ENCODE measurements at regions not wholly inside any gene's neighbourhood (a gene's known extent, or its start where the extent isn't known, plus 50 kb on each side); places are given as distances from the start of the nearest gene placed in this dataset.

GRCh38 chr4:28918871-28919270 is 1801.3 kb upstream of the PCDH7 start:
- no peak overlapping the region for H3K27ac ChIP-seq (replicated peaks)
- TF ChIP-seq CTCF (IDR thresholded peaks at IDR 0.05; ENCODE audit: borderline replicate concordance), result no peak
- H3K9me3 ChIP-seq (replicated peaks), result no peaks in the 10 kb centered on the region
- no peaks in the 10 kb centered on the region for H3K36me3 ChIP-seq
- H3K4me1 ChIP-seq, result no peaks in the 10 kb centered on the region
- DNase-seq, result no peak
- no peak overlapping the region for H3K4me3 ChIP-seq
- intact Hi-C loops (cut with micrococcal nuclease), result no loop called here
- H3K27me3 ChIP-seq (ENCODE audit: low read depth), result no peaks in the 10 kb centered on the region

- no peak overlapping the region for H3K4me3 ChIP-seq
- no peaks in the 10 kb centered on the region for H3K9me3 ChIP-seq (replicated peaks)
- no peak overlapping the region for H3K27ac ChIP-seq (replicated peaks)
- intact Hi-C loops (cut with micrococcal nuclease), result no loop called here
- no peaks in the 10 kb centered on the region for H3K36me3 ChIP-seq
- H3K27me3 ChIP-seq (ENCODE audit: low read depth), result no peaks in the 10 kb centered on the region
- TF ChIP-seq CTCF (IDR thresholded peaks at IDR 0.05; ENCODE audit: borderline replicate concordance), result no peak
- no peaks in the 10 kb centered on the region for H3K4me1 ChIP-seq
- no peak for DNase-seq
Observed at GRCh38 chr4:28921886-28922285, 1798.3 kb upstream of the PCDH7 start.

GRCh38 chr4:28926156-28926555 is 1794.0 kb upstream of the PCDH7 start:
- no peaks in the 10 kb centered on the region for H3K4me1 ChIP-seq
- H3K4me3 ChIP-seq, result no peak overlapping the region
- no peak for TF ChIP-seq CTCF (IDR thresholded peaks at IDR 0.05; ENCODE audit: borderline replicate concordance)
- H3K36me3 ChIP-seq, result no peaks in the 10 kb centered on the region
- no peaks in the 10 kb centered on the region for H3K9me3 ChIP-seq (replicated peaks)
- no peak for DNase-seq
- H3K27me3 ChIP-seq (ENCODE audit: low read depth), result no peaks in the 10 kb centered on the region
- intact Hi-C loops (cut with micrococcal nuclease), result no loop called here
- H3K27ac ChIP-seq (replicated peaks), result no peak overlapping the region

GRCh38 chr4:28942631-28943030 is 1777.5 kb upstream of the PCDH7 start:
- no peaks in the 10 kb centered on the region for H3K27me3 ChIP-seq (ENCODE audit: low read depth)
- TF ChIP-seq CTCF (IDR thresholded peaks at IDR 0.05; ENCODE audit: borderline replicate concordance), result no peak
- H3K36me3 ChIP-seq, result no peaks in the 10 kb centered on the region
- H3K27ac ChIP-seq (replicated peaks), result no peak overlapping the region
- H3K4me3 ChIP-seq, result no peak overlapping the region
- peaks cover 4% of the 10 kb centered on the region for H3K9me3 ChIP-seq (replicated peaks)
- DNase-seq, result no peak
- intact Hi-C loops (cut with micrococcal nuclease), result no loop called here
- no peaks in the 10 kb centered on the region for H3K4me1 ChIP-seq

- TF ChIP-seq CTCF (IDR thresholded peaks at IDR 0.05; ENCODE audit: borderline replicate concordance), result no peak
- H3K4me1 ChIP-seq, result no peaks in the 10 kb centered on the region
- intact Hi-C loops (cut with micrococcal nuclease), result no loop called here
- no peak overlapping the region for H3K27ac ChIP-seq (replicated peaks)
- no peak overlapping the region for H3K4me3 ChIP-seq
- H3K9me3 ChIP-seq (replicated peaks), result peaks cover 4% of the 10 kb centered on the region
- no peaks in the 10 kb centered on the region for H3K27me3 ChIP-seq (ENCODE audit: low read depth)
- no peaks in the 10 kb centered on the region for H3K36me3 ChIP-seq
- no peak for DNase-seq
Observed at GRCh38 chr4:28947374-28947773, 1772.8 kb upstream of the PCDH7 start.

GRCh38 chr4:28948501-28948900 is 1771.7 kb upstream of the PCDH7 start:
- intact Hi-C loops (cut with micrococcal nuclease), result no loop called here
- no peaks in the 10 kb centered on the region for H3K27me3 ChIP-seq (ENCODE audit: low read depth)

More at GRCh38 chr4:28948501-28948900, 1771.7 kb upstream of the PCDH7 start:
- Histone ChIP-seq H3K27ac (replicated peaks) (no peak overlapping the region), H3K4me1 (no peaks in the 10 kb centered on the region), H3K4me3 (no peak overlapping the region), H3K36me3 (no peaks in the 10 kb centered on the region), H3K9me3 (replicated peaks) (peaks cover 4% of the 10 kb centered on the region)
- TF ChIP-seq CTCF (IDR thresholded peaks at IDR 0.05; ENCODE audit: borderline replicate concordance), result no peak
- DNase-seq, result no peak
